Esophagus squamous epithelium (tissue), 4 donors: ENCODE measurements at regions not wholly inside any gene's neighbourhood (a gene's known extent, or its start where the extent isn't known, plus 50 kb on each side); places are given as distances from the start of the nearest gene placed in this dataset.

Experiments used
- POLR2A ChIP-seq, 4 donors: fragments of 450-650 bp; IDR thresholded peaks; one replicate each; pipeline ENCODE4 v1.6.1; 2017; ENCODE audit warnings: antibody characterized with exemption in 4 of 4, mild to moderate bottlenecking in 4 of 4, moderate library complexity in 3 of 4
- TF ChIP-seq, protein P1 (sequence below), 6 experiments: fragments of 450-650 bp in 4 of 6; fragments of 200-600 bp in 2 of 6; sonication (generic) in 2 of 6; IDR thresholded peaks; one replicate each; pipeline ENCODE4 v1.5.1; 2016 to 2019; ENCODE audit warnings: antibody characterized with exemption in 6 of 6, mild to moderate bottlenecking in 4 of 6, moderate library complexity in 4 of 6

DNA sequence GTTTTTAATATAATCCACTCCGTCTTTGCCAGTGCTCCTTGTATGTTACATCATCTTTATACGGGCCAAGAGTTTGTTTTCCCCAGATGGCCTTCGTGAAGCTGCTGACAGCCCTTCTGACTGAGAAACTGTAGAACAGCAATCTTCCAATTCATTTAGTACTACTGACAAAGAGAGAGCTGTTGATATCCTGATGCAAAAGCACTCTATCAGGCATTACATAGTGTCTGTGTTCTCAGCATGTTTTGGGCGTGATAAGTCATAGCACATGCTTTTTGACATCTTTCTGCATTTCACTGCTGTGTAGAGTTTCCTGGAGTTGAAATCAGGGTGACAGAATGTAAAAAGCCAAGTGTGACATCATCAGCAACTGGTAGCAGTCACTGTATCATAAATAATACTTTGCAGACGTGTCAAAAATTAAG, 746.3 kb upstream of the FAM241A start:
- TF ChIP-seq, protein P1, sequence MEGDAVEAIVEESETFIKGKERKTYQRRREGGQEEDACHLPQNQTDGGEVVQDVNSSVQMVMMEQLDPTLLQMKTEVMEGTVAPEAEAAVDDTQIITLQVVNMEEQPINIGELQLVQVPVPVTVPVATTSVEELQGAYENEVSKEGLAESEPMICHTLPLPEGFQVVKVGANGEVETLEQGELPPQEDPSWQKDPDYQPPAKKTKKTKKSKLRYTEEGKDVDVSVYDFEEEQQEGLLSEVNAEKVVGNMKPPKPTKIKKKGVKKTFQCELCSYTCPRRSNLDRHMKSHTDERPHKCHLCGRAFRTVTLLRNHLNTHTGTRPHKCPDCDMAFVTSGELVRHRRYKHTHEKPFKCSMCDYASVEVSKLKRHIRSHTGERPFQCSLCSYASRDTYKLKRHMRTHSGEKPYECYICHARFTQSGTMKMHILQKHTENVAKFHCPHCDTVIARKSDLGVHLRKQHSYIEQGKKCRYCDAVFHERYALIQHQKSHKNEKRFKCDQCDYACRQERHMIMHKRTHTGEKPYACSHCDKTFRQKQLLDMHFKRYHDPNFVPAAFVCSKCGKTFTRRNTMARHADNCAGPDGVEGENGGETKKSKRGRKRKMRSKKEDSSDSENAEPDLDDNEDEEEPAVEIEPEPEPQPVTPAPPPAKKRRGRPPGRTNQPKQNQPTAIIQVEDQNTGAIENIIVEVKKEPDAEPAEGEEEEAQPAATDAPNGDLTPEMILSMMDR (IDR thresholded peaks at IDR 0.05), result no peak
- no peak for TF ChIP-seq POLR2A (IDR thresholded peaks at IDR 0.05)
